Body of pancreas (tissue), 4 donors: ENCODE measurements at regions not wholly inside any gene's neighbourhood (a gene's known extent, or its start where the extent isn't known, plus 50 kb on each side); places are given as distances from the start of the nearest gene placed in this dataset.

Experiments used
- ATAC-seq: fragments of 150-250 bp; one replicate; pipeline ENCODE4 v1.9.1; 2016
- DNase-seq, 4 donors: peaks; one replicate each; pipeline ENCODE4 v3.0.0-alpha.2; 2019
- H3K27ac ChIP-seq, 4 donors: fragments of 200-600 bp; sonication (generic); 1 replicate in 3 of 4; 2 replicates in 1 of 4; pipeline versions ENCODE4 v1.5.1 to v1.6.1; 2016 to 2019; ENCODE audit warnings: mild to moderate bottlenecking in 1 of 4, mixed read lengths in 1 of 4, moderate library complexity in 1 of 4
- H3K27me3 ChIP-seq, 2 donors: fragments of 200-600 bp; sonication (generic); one replicate each; pipeline ENCODE4 v1.6.0; 2016; ENCODE audit warnings: mild to moderate bottlenecking in 1 of 2
- H3K36me3 ChIP-seq, 2 donors: fragments of 200-600 bp; sonication (generic); replicated peaks in 1 of 2; 2 replicates each; pipeline ENCODE4 v1.5.1; 2016; ENCODE audit warnings: low read depth in 2 of 2; ENCODE audit not compliant: insufficient read depth in 1 of 2
- H3K4me1 ChIP-seq: fragments of 200-600 bp; sonication (generic); one replicate; pipeline ENCODE4 v1.6.0; 2016
- H3K4me3 ChIP-seq, 2 donors: fragments of 200-600 bp; sonication (generic); 1 replicate in 1 of 2; 2 replicates in 1 of 2; pipeline ENCODE4 v1.5.1; 2016 to 2019
- H3K9me3 ChIP-seq, 3 donors: fragments of 200-600 bp; sonication (generic); 1 replicate in 2 of 3; 2 replicates in 1 of 3; pipeline ENCODE4 v1.5.1; 2016
- CTCF ChIP-seq, 7 experiments: fragments of 450-650 bp in 4 of 7; fragments of 200-600 bp in 3 of 7; sonication (generic) in 3 of 7; IDR thresholded peaks; one replicate each; pipeline ENCODE4 v1.5.1; 2016 to 2019; ENCODE audit warnings: antibody characterized with exemption in 7 of 7
- POLR2A ChIP-seq, 3 donors: fragments of 450-650 bp; IDR thresholded peaks; one replicate each; pipeline ENCODE4 v1.6.1; 2016; ENCODE audit warnings: antibody characterized with exemption in 3 of 3, mild to moderate bottlenecking in 2 of 3
- WGBS, 2 donors: methylation state at CpG; one replicate each; pipeline ENCODE4 v1.1.5; 2017; 5-methylcytosine and 5-hydroxymethylcytosine counted together
- intact Hi-C: fragments of 100-400 bp; cut with DNase I; formaldehyde crosslinking; loops from one replicate; pipeline ENCODE4 v1.15.1; 2023

GRCh38 chr3:34283751-34284150, 485.3 kb downstream of the PDCD6IP start:
- no peaks in the 10 kb centered on the region for H3K4me1 ChIP-seq
- H3K36me3 ChIP-seq = no peaks in the 10 kb centered on the region
- no peak overlapping the region for H3K27ac ChIP-seq
- intact Hi-C loops = no loop called here
- ATAC-seq = no peak
- TF ChIP-seq POLR2A (IDR thresholded peaks at IDR 0.05) (no peak), CTCF (IDR thresholded peaks at IDR 0.05) (no peak)
- no peak overlapping the region for H3K4me3 ChIP-seq
- no peaks in the 10 kb centered on the region for H3K27me3 ChIP-seq
- H3K9me3 ChIP-seq = no peaks in the 10 kb centered on the region
- no peak for DNase-seq
- 36 to 42% methylated on average over 3 of the region's 3 CpGs for WGBS, 2 donors

- intact Hi-C loops = no loop called here
- Histone ChIP-seq H3K27me3 (no peaks in the 10 kb centered on the region), H3K36me3 (no peaks in the 10 kb centered on the region), H3K9me3 (no peaks in the 10 kb centered on the region), H3K4me3 (no peak overlapping the region), H3K4me1 (no peaks in the 10 kb centered on the region), H3K27ac (no peak overlapping the region)
- 63 to 73% methylated on average over 7 of the region's 7 CpGs for WGBS, 2 donors
- no peak for DNase-seq
- ATAC-seq = no peak
- TF ChIP-seq POLR2A (IDR thresholded peaks at IDR 0.05) (no peak), CTCF (IDR thresholded peaks at IDR 0.05) (no peak)
Measured at GRCh38 chr3:34284959-34285826, 486.8 kb downstream of the PDCD6IP start.

GRCh38 chr3:34285827-34286188, 487.4 kb downstream of the PDCD6IP start:
- WGBS, 2 donors = 20 to 26% methylated on average over 2 of the region's 2 CpGs
- TF ChIP-seq POLR2A (IDR thresholded peaks at IDR 0.05) (no peak), CTCF (IDR thresholded peaks at IDR 0.05) (no peak)
- H3K4me1 ChIP-seq = no peaks in the 10 kb centered on the region
- no peak overlapping the region for H3K27ac ChIP-seq
- no peak for DNase-seq
- H3K27me3 ChIP-seq = no peaks in the 10 kb centered on the region
- H3K36me3 ChIP-seq = no peaks in the 10 kb centered on the region
- no peak overlapping the region for H3K4me3 ChIP-seq
- intact Hi-C loops = no loop called here
- no peak for ATAC-seq
- H3K9me3 ChIP-seq = no peaks in the 10 kb centered on the region

GRCh38 chr3:34292605-34293300, 494.3 kb downstream of the PDCD6IP start:
- no peaks in the 10 kb centered on the region for H3K9me3 ChIP-seq
- 55 to 59% methylated on average over 3 of the region's 3 CpGs for WGBS, 2 donors
- intact Hi-C loops = no loop called here
- no peak overlapping the region for H3K27ac ChIP-seq
- TF ChIP-seq CTCF (IDR thresholded peaks at IDR 0.05) (no peak), POLR2A (IDR thresholded peaks at IDR 0.05) (no peak)
- H3K27me3 ChIP-seq = no peaks in the 10 kb centered on the region
- no peak overlapping the region for H3K4me3 ChIP-seq
- ATAC-seq (no peak), DNase-seq (no peak)
- no peaks in the 10 kb centered on the region for H3K4me1 ChIP-seq
- H3K36me3 ChIP-seq = no peaks in the 10 kb centered on the region
